ENCODE measurements at regions not wholly inside any gene's neighbourhood (a gene's known extent, or its start where the extent isn't known, plus 50 kb on each side); places are given as distances from the start of the nearest gene placed in this dataset.

- DNase-seq (no peak), ATAC-seq (no peak)
- intact Hi-C loops (cut with micrococcal nuclease): no loop called here
Measured at GRCh38 chr4:188279184-188279583, 139.9 kb downstream of the TRIML1 start.

DNA sequence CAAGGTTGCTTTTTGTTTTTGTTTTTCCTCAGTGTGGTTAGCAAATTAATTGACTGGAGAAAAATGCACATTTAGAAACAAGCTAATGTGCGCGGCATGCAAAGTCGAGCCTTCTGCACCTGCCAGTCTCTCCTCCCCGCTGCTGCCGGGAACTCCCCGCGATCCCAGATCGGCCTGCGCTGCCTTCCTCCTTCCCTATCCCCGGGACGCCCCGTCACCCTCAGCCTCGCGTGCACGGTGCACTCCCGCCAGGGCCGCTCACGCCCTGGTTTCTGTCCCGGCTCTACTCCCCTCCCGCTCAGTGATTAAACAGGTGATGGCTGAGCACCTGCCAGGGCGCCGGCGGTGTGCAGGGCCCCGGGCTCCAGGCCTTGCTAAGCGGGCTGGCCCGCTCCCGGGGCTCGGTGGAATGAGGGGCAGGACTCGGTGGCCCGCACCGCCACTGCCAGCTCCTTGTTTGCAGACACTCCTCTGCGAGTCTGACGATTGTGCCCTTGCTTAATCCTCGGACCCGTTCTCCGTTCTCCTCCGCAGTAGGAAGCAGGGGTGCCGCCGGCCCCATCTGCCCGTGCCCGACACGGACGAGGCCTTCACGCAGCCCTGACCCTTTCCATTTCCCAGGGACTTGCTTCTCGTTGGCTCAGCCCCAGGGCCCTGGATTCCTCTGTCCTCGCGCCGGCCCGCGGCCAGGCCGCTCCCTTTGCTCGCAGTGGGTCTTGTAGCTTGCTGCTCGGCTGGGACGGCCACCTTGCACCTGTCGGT is 143.4 kb downstream of the TRIML1 start:
- intact Hi-C loops (cut with micrococcal nuclease): no loop called here
- DNase-seq: no peak
- ATAC-seq: no peak

- ATAC-seq: no peak
- no peak for DNase-seq
- intact Hi-C loops (cut with micrococcal nuclease): no loop called here
Measured at GRCh38 chr4:188287169-188287894, 148.1 kb downstream of the TRIML1 start.

- DNase-seq: no peak
- ATAC-seq: no peak
- intact Hi-C loops (cut with micrococcal nuclease): no loop called here
Measured at GRCh38 chr4:188289531-188290125, 150.4 kb downstream of the TRIML1 start.

DNA sequence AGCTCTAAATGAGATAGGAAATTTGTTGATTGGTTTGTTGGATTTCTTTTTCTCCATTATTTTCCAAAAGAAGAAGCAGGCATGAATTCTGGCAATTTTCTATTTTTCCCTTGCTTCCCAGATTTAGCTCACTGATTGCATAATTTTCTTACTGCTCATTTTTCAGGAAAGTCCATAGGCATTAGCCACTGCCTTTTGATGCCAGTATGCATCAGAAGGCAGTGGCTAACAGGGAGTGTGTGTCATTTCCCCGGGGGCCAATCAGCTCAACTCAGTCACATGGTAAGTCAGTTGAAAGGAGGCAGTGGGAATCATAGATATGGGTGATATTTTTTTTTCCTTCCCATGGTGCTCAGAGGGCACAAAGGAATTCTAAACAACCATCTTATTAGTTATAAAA is 156.7 kb downstream of the TRIML1 start:
- intact Hi-C loops (cut with micrococcal nuclease): no loop called here
- DNase-seq (no peak), ATAC-seq (no peak)

DNA sequence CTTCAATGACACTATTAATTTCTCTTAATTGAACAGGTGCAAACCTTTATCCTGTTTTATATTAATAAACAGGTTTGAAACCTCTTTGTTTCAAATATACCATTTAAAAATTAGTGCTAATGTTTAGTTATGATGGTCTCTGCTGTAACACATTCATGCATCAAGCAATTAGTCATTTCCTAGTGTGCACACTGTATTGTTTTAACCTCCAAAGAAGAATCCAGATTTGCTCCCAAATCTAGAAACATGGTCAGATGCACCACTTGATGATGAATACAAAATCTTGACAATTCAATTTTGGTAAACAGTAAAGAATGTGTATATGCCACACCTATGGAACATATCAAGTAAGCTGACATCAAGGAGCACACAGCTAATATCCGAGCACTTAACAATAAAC is 157.1 kb downstream of the TRIML1 start:
- DNase-seq (no peak), ATAC-seq (no peak)
- intact Hi-C loops (cut with micrococcal nuclease): no loop called here

GRCh38 chr4:188297873-188298272 is 158.6 kb downstream of the TRIML1 start:
- DNase-seq (no peak), ATAC-seq (no peak)
- intact Hi-C loops (cut with micrococcal nuclease): no loop called here

DNA sequence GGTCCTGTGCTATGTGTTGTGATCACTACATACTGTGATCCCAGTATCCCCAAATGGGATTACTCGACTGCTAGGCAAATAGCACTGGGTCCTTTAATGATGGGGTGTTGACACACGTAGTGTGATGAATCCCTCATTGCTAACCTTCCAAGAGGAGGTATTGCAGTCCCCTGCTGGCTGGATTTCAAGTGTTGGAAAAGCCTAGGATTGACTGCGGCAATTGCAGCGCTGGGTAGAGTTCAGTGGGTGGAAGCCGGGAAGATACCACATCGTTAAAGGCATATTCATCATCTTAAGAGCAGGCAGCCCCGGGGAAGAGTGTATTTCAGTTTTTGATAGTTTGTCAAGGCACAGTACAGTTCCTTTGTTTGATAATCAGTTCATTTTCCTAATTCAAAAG is 159.9 kb downstream of the TRIML1 start:
- ATAC-seq (no peak), DNase-seq (no peak)
- intact Hi-C loops (cut with micrococcal nuclease): no loop called here

- no peak for ATAC-seq
Measured at GRCh38 chr4:188300385-188300784, 161.1 kb downstream of the TRIML1 start.

GRCh38 chr4:188305690-188306089 is 166.4 kb downstream of the TRIML1 start:
- DNase-seq: no peak
- intact Hi-C loops (cut with micrococcal nuclease): no loop called here
- ATAC-seq: no peak

More at GRCh38 chr4:188300385-188300784, 161.1 kb downstream of the TRIML1 start:
- intact Hi-C loops (cut with micrococcal nuclease): no loop called here
- no peak for DNase-seq

GRCh38 chr4:188307591-188307990 is 168.3 kb downstream of the TRIML1 start:
- DNase-seq (no peak), ATAC-seq (no peak)
- intact Hi-C loops (cut with micrococcal nuclease): no loop called here

- ATAC-seq (no peak), DNase-seq (no peak)
- intact Hi-C loops (cut with micrococcal nuclease): no loop called here
Measured at GRCh38 chr4:188308142-188308541, 168.9 kb downstream of the TRIML1 start.

DNA sequence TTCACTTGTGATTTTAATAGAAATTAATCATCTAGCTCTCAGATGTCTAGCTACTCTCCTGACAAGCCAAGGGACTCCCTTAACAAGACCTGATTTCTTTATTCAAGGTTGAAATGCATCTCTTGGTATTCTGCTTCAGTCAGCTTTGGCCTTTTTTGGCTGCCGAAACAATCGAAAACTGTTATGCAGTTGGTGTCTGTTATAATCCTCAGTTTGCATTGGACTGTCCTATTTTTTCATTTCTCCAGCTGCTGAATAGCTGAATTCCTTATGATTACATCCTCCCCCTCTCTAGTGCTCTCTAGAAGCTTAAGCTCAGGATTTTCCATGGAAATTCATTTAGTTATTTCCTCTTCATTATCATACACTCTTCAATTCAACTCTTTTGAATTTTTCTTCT is 177.2 kb downstream of the TRIML1 start:
- ATAC-seq: no peak
- DNase-seq: no peak
- intact Hi-C loops (cut with micrococcal nuclease): no loop called here

DNA sequence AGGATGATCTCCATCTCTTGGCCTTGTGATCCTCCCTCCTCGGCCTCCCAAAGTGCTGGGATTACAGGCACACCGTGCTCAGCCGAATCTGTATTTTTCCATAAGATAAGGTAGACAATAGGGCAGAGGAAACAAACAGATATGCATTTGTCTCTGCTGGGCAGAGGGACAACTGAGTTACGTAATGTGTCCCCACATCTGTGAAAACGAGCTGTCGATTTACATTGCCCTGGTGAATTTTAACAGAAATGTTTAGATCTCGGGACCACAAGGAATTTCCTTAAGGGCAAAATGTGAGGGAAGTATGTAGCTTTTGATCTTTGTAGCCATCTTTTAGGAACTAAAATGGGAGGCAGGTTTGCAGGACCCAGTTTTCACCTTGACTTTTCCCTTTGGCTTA is 189.7 kb downstream of the TRIML1 start:
- ATAC-seq (no peak), DNase-seq (no peak)
- intact Hi-C loops (cut with micrococcal nuclease): no loop called here

DNA sequence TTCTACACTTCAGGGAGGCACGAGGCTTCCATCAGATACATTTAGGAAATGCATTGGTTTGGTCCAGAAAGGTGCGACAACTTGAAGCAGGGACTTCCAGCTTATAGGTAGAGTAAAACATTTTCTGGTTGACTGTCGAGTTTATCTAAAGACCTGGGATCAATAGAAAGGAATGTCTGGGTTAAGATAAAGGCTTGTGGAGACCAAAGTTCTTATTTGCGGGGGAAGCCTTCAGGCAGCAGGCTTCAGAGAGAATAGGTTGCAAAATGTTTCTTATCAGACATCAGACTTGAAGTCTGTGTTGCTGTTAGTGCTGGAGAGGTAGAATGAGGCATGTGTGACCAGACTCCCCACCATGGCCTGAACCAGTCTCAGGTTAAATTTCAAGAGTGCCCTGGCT is 190.3 kb downstream of the TRIML1 start:
- no peak for DNase-seq
- intact Hi-C loops (cut with micrococcal nuclease): no loop called here

GRCh38 chr4:188332265-188332664 is 193.0 kb downstream of the TRIML1 start:
- no peak for DNase-seq
- intact Hi-C loops (cut with micrococcal nuclease): no loop called here
- no peak for ATAC-seq

More for the DNA sequence above, 190.3 kb downstream of the TRIML1 start:
- ATAC-seq: no peak

GRCh38 chr4:188336891-188337290 is 197.7 kb downstream of the TRIML1 start:
- intact Hi-C loops (cut with micrococcal nuclease): no loop called here
- DNase-seq: no peak
- ATAC-seq: no peak

DNA sequence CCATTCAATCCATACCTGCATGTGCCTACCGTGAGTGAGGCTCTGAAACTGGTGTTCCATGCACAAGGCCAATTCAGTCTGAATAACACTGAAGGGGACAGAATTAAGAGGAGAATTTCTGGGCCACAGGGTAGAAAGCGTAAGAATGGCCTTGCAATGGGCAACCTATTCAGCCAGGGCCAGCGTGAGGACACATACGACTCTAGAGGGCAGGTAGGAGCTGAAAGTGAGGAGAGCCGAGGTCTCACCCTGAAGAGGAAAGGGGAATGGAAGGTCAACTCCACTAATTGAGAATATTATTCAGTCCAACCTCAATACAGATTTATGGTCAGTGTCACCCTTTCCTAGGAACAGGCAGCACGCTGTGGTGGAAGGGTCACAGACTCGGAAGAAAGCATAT is 202.2 kb downstream of the TRIML1 start:
- intact Hi-C loops (cut with micrococcal nuclease): no loop called here
- ATAC-seq: no peak
- no peak for DNase-seq

DNA sequence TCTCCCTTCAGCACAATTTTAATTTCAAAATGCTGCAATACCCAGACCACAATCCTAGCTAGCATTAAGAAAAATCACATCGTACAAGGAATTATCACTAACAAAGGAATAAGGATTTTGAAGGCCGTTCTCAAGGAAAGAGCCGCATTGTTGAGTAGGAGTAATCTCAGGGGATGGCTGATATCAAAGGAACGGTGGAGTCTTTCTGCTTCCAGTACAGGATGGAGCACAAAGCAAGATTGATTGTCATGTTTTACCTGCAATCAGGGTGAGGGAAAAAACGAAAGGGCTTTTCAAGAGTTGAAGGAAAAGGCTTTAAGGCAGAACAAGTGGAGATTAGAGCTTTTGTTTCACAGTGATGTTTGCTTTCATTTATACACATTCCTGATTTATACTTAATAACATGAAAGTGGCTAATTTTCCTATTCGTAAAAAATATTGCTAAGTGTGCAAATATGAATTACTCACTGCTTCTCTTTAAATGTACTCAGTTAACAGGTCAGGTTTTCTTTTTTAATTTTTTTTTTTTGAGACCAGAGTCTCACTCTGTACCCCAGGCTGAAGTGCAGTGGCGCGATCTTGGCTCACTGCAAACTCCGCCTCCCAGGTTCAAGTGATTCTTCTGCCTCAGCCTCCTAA is 207.0 kb downstream of the TRIML1 start:
- ATAC-seq (no peak), DNase-seq (no peak)
- intact Hi-C loops (cut with micrococcal nuclease): no loop called here

DNA sequence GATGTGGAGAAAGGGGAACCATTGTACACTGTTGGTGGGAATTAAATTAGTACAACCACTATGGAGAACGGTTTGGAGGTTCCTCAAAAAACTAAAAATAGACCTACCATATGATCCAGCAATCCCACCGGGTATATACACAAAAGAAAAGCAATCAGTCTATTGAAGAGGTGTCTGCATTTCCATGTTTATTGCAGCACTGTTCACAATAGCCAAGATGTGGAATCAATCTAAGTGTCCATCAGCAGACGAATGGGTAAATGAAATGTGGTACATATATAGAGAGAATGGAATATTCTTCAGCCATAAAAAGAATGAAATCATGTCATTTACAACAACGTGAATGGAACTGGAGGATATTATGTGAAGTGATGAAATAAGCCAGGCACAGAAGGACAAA is 208.1 kb downstream of the TRIML1 start:
- no peak for DNase-seq

More for the DNA sequence above, 208.1 kb downstream of the TRIML1 start:
- intact Hi-C loops (cut with micrococcal nuclease): no loop called here
- ATAC-seq: no peak
